ENCODE measurements at regions not wholly inside any gene's neighbourhood (a gene's known extent, or its start where the extent isn't known, plus 50 kb on each side); places are given as distances from the start of the nearest gene placed in this dataset.

DNA sequence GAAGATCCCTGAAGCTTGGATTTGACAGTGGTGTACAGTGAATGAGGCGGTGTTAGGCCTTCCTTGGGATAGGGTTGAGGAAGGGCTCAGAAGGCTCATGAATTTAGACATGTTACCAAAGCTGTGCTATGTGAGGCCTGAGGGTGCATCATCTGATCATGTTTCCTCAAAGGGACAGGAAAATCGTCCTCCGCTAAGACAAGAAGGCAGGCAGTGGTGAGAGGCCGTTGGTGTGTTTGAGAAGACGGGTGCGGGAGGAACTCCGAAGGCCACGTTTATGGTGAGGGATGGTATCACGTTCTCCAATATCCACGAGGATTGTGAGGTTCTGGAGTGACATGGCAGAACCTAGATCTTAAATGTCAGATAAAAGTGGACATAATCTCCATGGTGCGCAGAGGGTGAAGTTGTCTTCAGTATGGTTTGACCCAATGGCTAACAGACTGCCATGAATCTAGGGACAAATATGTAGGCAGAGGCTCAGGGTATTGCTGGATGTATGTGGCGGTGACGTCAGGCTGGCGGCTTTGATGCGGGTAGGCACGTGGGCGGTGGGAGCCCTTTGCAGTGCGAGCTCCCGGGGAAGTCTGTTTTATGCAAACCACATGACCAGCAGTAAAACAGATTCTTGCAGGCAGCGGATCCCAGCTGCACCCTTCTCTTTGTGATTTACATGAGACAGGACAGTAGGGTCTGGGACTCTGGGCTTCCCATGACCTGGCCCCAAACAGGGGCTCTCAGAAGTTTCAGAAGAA lies 242.3 kb upstream of the B3GAT1 start:
- Histone ChIP-seq H2AFZ (ENCODE audit: low read depth, low read length, poor library complexity, severe bottlenecking) (no peak overlapping the region), H3K9me3 (ENCODE audit: control insufficient read depth in 1 of 2, insufficient read depth in 1 of 2, low read depth in 1 of 2, low read length in 2 of 2) (no peaks in the 10 kb centered on the region), H3K9me2 (ENCODE audit: insufficient read depth) (no peaks in the 10 kb centered on the region), H3K36me3 (ENCODE audit: control insufficient read depth in 1 of 2, insufficient read depth in 2 of 2, low read length in 2 of 2) (no peaks in the 10 kb centered on the region), H3K79me2 (ENCODE audit: insufficient read depth, low read length) (no peaks in the 10 kb centered on the region), H3K27me3 (ENCODE audit: insufficient read depth, low read length) (peaks cover 9% of the 10 kb centered on the region), H4K20me1 (ENCODE audit: insufficient read depth) (no peaks in the 10 kb centered on the region), H3K9ac (ENCODE audit: low read length) (no peak overlapping the region), H3K4me1 (ENCODE audit: control insufficient read depth in 1 of 2, insufficient read depth in 2 of 2, low read length in 2 of 2) (peaks cover 13 to 15% of the 10 kb centered on the region in 2 experiments; a peak in 3 of 4 replicates), H3K4me3 (replicated peaks in 1 of 2; ENCODE audit: low read depth in 1 of 2, low read length in 2 of 2) (no peak overlapping the region), H3K4me2 (ENCODE audit: low read length) (no peak overlapping the region), H3K27ac (ENCODE audit: low read depth, low read length) (no peak overlapping the region)
- no peak for DNase-seq (ENCODE audit: low read depth, low spot score)
- BruUV-seq (replicated peaks), result no TSS peak
- intact Hi-C loops (cut with micrococcal nuclease), result loop anchor here (10.0 kb wide), 1 partner anchor 320 kb away; the partner anchor contains the start of gene GLB1L2
- CTCF ChIA-PET, result no interaction called here
- TF ChIP-seq, protein P1, sequence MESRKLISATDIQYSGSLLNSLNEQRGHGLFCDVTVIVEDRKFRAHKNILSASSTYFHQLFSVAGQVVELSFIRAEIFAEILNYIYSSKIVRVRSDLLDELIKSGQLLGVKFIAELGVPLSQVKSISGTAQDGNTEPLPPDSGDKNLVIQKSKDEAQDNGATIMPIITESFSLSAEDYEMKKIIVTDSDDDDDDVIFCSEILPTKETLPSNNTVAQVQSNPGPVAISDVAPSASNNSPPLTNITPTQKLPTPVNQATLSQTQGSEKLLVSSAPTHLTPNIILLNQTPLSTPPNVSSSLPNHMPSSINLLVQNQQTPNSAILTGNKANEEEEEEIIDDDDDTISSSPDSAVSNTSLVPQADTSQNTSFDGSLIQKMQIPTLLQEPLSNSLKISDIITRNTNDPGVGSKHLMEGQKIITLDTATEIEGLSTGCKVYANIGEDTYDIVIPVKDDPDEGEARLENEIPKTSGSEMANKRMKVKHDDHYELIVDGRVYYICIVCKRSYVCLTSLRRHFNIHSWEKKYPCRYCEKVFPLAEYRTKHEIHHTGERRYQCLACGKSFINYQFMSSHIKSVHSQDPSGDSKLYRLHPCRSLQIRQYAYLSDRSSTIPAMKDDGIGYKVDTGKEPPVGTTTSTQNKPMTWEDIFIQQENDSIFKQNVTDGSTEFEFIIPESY (IDR thresholded peaks at IDR 0.05; ENCODE audit: extremely low read depth, insufficient replicate concordance, low read length), result no peak
- TF ChIP-seq CBX3 (IDR thresholded peaks at IDR 0.05; ENCODE audit: low read depth) (no peak), SRF (IDR thresholded peaks at IDR 0.05; ENCODE audit: low read depth) (no peak), JUND (IDR thresholded peaks at IDR 0.05) (no peak), SIN3A (IDR thresholded peaks at IDR 0.05; ENCODE audit: low read depth) (no peak), SP1 (IDR thresholded peaks at IDR 0.05; ENCODE audit: low read depth) (no peak), POLR2AphosphoS5 (IDR thresholded peaks at IDR 0.05; ENCODE audit: low read depth, low read length) (no peak), RAD21 (IDR thresholded peaks at IDR 0.05; ENCODE audit: low read depth) (no peak), EZH2phosphoT487 (IDR thresholded peaks at IDR 0.05; ENCODE audit: borderline replicate concordance) (no peak), ZNF274 (IDR thresholded peaks at IDR 0.05; ENCODE audit: low read depth, low read length) (no peak), ZFX (IDR thresholded peaks at IDR 0.05) (no peak), TCF7L2 (IDR thresholded peaks at IDR 0.05; ENCODE audit: borderline replicate concordance, extremely low read depth, insufficient read depth, insufficient read length) (no peak), EZH2 (IDR thresholded peaks at IDR 0.05) (no peak), FOSL1 (IDR thresholded peaks at IDR 0.05; ENCODE audit: low read depth) (no peak), POLR2A (IDR thresholded peaks at IDR 0.05; ENCODE audit: borderline replicate concordance, extremely low read depth, insufficient read depth, insufficient read length) (no peak)
- TF ChIP-seq, protein P2, sequence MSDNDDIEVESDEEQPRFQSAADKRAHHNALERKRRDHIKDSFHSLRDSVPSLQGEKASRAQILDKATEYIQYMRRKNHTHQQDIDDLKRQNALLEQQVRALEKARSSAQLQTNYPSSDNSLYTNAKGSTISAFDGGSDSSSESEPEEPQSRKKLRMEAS (IDR thresholded peaks at IDR 0.05), result no peak
- TF ChIP-seq, protein P3, sequence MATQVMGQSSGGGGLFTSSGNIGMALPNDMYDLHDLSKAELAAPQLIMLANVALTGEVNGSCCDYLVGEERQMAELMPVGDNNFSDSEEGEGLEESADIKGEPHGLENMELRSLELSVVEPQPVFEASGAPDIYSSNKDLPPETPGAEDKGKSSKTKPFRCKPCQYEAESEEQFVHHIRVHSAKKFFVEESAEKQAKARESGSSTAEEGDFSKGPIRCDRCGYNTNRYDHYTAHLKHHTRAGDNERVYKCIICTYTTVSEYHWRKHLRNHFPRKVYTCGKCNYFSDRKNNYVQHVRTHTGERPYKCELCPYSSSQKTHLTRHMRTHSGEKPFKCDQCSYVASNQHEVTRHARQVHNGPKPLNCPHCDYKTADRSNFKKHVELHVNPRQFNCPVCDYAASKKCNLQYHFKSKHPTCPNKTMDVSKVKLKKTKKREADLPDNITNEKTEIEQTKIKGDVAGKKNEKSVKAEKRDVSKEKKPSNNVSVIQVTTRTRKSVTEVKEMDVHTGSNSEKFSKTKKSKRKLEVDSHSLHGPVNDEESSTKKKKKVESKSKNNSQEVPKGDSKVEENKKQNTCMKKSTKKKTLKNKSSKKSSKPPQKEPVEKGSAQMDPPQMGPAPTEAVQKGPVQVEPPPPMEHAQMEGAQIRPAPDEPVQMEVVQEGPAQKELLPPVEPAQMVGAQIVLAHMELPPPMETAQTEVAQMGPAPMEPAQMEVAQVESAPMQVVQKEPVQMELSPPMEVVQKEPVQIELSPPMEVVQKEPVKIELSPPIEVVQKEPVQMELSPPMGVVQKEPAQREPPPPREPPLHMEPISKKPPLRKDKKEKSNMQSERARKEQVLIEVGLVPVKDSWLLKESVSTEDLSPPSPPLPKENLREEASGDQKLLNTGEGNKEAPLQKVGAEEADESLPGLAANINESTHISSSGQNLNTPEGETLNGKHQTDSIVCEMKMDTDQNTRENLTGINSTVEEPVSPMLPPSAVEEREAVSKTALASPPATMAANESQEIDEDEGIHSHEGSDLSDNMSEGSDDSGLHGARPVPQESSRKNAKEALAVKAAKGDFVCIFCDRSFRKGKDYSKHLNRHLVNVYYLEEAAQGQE (IDR thresholded peaks at IDR 0.05; ENCODE audit: low read depth), result no peak
- ATAC-seq, result no peak
- RAD21 ChIA-PET (ENCODE audit: low non-redundant PET in 1 of 2, low total read pairs in 2 of 2, uncharacterized antibody in 2 of 2, unreplicated experiment in 2 of 2), result no interaction called here
- POLR2A ChIA-PET, result no interaction called here

Data from HCT116 (cell line).